ENCODE measurements at regions not wholly inside any gene's neighbourhood (a gene's known extent, or its start where the extent isn't known, plus 50 kb on each side); places are given as distances from the start of the nearest gene placed in this dataset.

DNA sequence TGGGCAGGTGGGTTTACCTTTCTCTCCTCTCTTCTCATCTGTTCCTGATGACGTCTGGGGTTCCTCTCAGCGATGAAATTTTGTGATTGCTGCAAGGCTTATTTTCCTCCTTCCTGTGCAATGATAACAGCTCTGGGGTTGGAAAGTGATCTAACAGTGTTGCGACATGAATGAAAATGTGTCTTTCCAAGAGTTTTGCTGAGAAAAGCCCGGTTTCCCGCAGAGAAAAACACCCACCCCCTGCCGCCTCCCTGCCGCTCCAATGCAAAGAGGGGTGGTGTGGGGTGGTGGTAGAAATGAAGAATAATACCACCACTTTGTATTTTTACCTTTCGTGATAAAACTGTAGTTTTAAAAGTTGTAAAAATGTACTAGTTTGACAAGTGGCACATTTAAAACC is 232.0 kb downstream of the OLFM4 start:
- H3K4me3 ChIP-seq (ENCODE audit: low read depth, low read length): no peak overlapping the region
- H3K4me1 ChIP-seq: no peaks in the 10 kb centered on the region
- TF ChIP-seq CTCF (IDR thresholded peaks at IDR 0.05): no peak
- no peak overlapping the region for H2AFZ ChIP-seq
- H3K79me2 ChIP-seq: no peaks in the 10 kb centered on the region
- no peaks in the 10 kb centered on the region for H3K9me3 ChIP-seq (ENCODE audit: control insufficient read depth, low read length)
- H3K27me3 ChIP-seq (ENCODE audit: control insufficient read depth, insufficient read depth, low read length): no peaks in the 10 kb centered on the region
- no peaks in the 10 kb centered on the region for H3K36me3 ChIP-seq (ENCODE audit: control insufficient read depth, insufficient read depth, low read length)
- H3K27ac ChIP-seq: no peak overlapping the region
- no peak overlapping the region for H3K4me2 ChIP-seq (ENCODE audit: low read length)
- H3K9ac ChIP-seq: no peak overlapping the region

DNA sequence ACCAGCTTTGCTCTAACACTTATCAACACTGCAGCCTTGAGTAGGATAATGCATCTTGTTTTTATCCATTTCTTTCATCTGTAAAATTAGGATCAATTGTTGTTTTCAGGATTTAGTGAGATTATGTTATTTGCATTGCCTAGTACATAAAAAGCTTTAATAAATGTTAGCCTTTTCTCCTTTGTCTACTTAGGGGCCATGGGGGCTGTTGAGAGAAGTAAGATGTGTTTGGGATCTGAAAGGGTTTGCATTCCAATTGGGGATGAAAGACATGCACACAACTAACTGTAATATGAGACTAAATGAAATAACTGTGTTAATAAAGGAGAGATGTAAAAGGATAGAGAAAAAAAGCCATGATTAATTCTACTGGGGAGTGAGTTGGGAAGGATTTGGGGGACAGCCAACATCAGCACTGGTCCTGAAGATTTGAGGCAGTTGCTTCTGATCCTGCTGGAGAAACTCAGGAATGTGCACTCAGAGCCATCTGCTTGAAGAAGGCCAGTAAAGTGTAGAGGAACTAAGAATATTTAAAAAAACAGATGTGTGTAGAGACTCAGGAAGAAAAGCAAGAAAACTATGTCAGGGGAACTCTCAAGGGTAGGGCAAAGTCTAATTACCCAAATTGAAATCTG is 236.3 kb downstream of the OLFM4 start:
- TF ChIP-seq CTCF (IDR thresholded peaks at IDR 0.05): no peak
- H3K4me1 ChIP-seq: no peaks in the 10 kb centered on the region
- no peaks in the 10 kb centered on the region for H3K79me2 ChIP-seq
- H3K27me3 ChIP-seq (ENCODE audit: control insufficient read depth, insufficient read depth, low read length): no peaks in the 10 kb centered on the region
- H2AFZ ChIP-seq: no peak overlapping the region
- no peak overlapping the region for H3K27ac ChIP-seq
- H3K4me3 ChIP-seq (ENCODE audit: low read depth, low read length): no peak overlapping the region
- H3K36me3 ChIP-seq (ENCODE audit: control insufficient read depth, insufficient read depth, low read length): no peaks in the 10 kb centered on the region
- no peak overlapping the region for H3K9ac ChIP-seq
- no peak overlapping the region for H3K4me2 ChIP-seq (ENCODE audit: low read length)
- no peaks in the 10 kb centered on the region for H3K9me3 ChIP-seq (ENCODE audit: control insufficient read depth, low read length)

GRCh38 chr13:53266757-53267156 is 238.1 kb downstream of the OLFM4 start:
- no peaks in the 10 kb centered on the region for H3K4me1 ChIP-seq
- H3K27me3 ChIP-seq (ENCODE audit: control insufficient read depth, insufficient read depth, low read length): no peaks in the 10 kb centered on the region
- no peak overlapping the region for H3K27ac ChIP-seq
- H3K9me3 ChIP-seq (ENCODE audit: control insufficient read depth, low read length): no peaks in the 10 kb centered on the region
- no peak overlapping the region for H2AFZ ChIP-seq
- H3K9ac ChIP-seq: no peak overlapping the region
- no peaks in the 10 kb centered on the region for H3K79me2 ChIP-seq
- H3K4me2 ChIP-seq (ENCODE audit: low read length): no peak overlapping the region
- H3K36me3 ChIP-seq (ENCODE audit: control insufficient read depth, insufficient read depth, low read length): no peaks in the 10 kb centered on the region
- no peak for TF ChIP-seq CTCF (IDR thresholded peaks at IDR 0.05)
- no peak overlapping the region for H3K4me3 ChIP-seq (ENCODE audit: low read depth, low read length)

- Histone ChIP-seq H3K4me1 (no peaks in the 10 kb centered on the region), H3K4me2 (ENCODE audit: low read length) (no peak overlapping the region), H3K27me3 (ENCODE audit: control insufficient read depth, insufficient read depth, low read length) (no peaks in the 10 kb centered on the region), H3K36me3 (ENCODE audit: control insufficient read depth, insufficient read depth, low read length) (no peaks in the 10 kb centered on the region), H3K27ac (no peak overlapping the region), H3K4me3 (ENCODE audit: low read depth, low read length) (no peak overlapping the region), H3K9ac (no peak overlapping the region), H3K79me2 (no peaks in the 10 kb centered on the region), H2AFZ (no peak overlapping the region), H3K9me3 (ENCODE audit: control insufficient read depth, low read length) (no peaks in the 10 kb centered on the region)
- TF ChIP-seq CTCF (IDR thresholded peaks at IDR 0.05): no peak
Measured at GRCh38 chr13:53269634-53270033, 241.0 kb downstream of the OLFM4 start.

- H3K27ac ChIP-seq: no peak overlapping the region
- H3K79me2 ChIP-seq: no peaks in the 10 kb centered on the region
- H3K4me1 ChIP-seq: no peaks in the 10 kb centered on the region
- H3K4me3 ChIP-seq (ENCODE audit: low read depth, low read length): no peak overlapping the region
- no peaks in the 10 kb centered on the region for H3K9me3 ChIP-seq (ENCODE audit: control insufficient read depth, low read length)
- H3K4me2 ChIP-seq (ENCODE audit: low read length): no peak overlapping the region
- H2AFZ ChIP-seq: no peak overlapping the region
- no peaks in the 10 kb centered on the region for H3K27me3 ChIP-seq (ENCODE audit: control insufficient read depth, insufficient read depth, low read length)
- no peak for TF ChIP-seq CTCF (IDR thresholded peaks at IDR 0.05)
- H3K9ac ChIP-seq: no peak overlapping the region
- H3K36me3 ChIP-seq (ENCODE audit: control insufficient read depth, insufficient read depth, low read length): no peaks in the 10 kb centered on the region
Measured at GRCh38 chr13:53272873-53273272, 244.3 kb downstream of the OLFM4 start.
